ENCODE measurements at regions not wholly inside any gene's neighbourhood (a gene's known extent, or its start where the extent isn't known, plus 50 kb on each side); places are given as distances from the start of the nearest gene placed in this dataset.

GRCh38 chr12:103196467-103196866 is 239.0 kb downstream of the ASCL1 start:
- no peak for DNase-seq

GRCh38 chr12:103197725-103198388 is 240.4 kb downstream of the ASCL1 start:
- DNase-seq = no peak

- DNase-seq = no peak
Measured at GRCh38 chr12:103198499-103198898, 241.0 kb downstream of the ASCL1 start.

GRCh38 chr12:103205906-103206305 is 248.4 kb downstream of the ASCL1 start:
- no peak for DNase-seq

- DNase-seq = no peak
Measured at GRCh38 chr12:103207936-103208335, 250.5 kb downstream of the ASCL1 start.

GRCh38 chr12:103241184-103241583 is 254.6 kb downstream of the C12orf42 start:
- DNase-seq = no peak

GRCh38 chr12:103244596-103244995 is 251.2 kb downstream of the C12orf42 start:
- DNase-seq = no peak

GRCh38 chr12:103247531-103247930 is 248.2 kb downstream of the C12orf42 start:
- no peak for DNase-seq

- no peak for DNase-seq
Measured at GRCh38 chr12:103249607-103250006, 246.2 kb downstream of the C12orf42 start.

GRCh38 chr12:103250487-103250886 is 245.3 kb downstream of the C12orf42 start:
- DNase-seq = no peak

Data from activated CD4-positive, alpha-beta T cell treated with anti-CD3 and anti-CD28 coated beads, Interleukin-2, Interleukin-6, amounts not matched to agents 100 ng/mL and 50 ng/mL, durations not matched to agents 16 hours and 8 hours (primary cell).